GM21737 (cell line): ENCODE measurements at regions not wholly inside any gene's neighbourhood (a gene's known extent, or its start where the extent isn't known, plus 50 kb on each side); places are given as distances from the start of the nearest gene placed in this dataset.
"Not testable (repeated sequence)": the region's sequence is repeated elsewhere in the genome, so short reads cannot be mapped to it uniquely, and the experiment has no call there.

Experiments
- ATAC-seq: cut with Tn5 transposase; IDR thresholded peaks from one replicate; pipeline ENCODE4 v1.9.1; 2021; ENCODE audit warnings: mild to moderate bottlenecking, moderate library complexity; ENCODE audit not compliant: unreplicated experiment

- ATAC-seq = not testable (repeated sequence)
Measured at GRCh38 chr10:46645110-46645509, 66.2 kb downstream of the SYT15 start.

- ATAC-seq = not testable (repeated sequence)
Measured at GRCh38 chr10:46646132-46646531, 67.2 kb downstream of the SYT15 start.

GRCh38 chr10:46650967-46651366, 72.0 kb downstream of the SYT15 start:
- not testable (repeated sequence) for ATAC-seq

GRCh38 chr10:46657437-46657836, 78.5 kb downstream of the SYT15 start:
- not testable (repeated sequence) for ATAC-seq

GRCh38 chr10:46660027-46660834, 81.3 kb downstream of the SYT15 start:
- ATAC-seq = not testable (repeated sequence)

GRCh38 chr10:46660835-46661164, 81.9 kb downstream of the SYT15 start:
- not testable (repeated sequence) for ATAC-seq

- ATAC-seq = not testable (repeated sequence)
Measured at GRCh38 chr10:46665536-46665935, 86.6 kb downstream of the SYT15 start.

- not testable (repeated sequence) for ATAC-seq
Measured at GRCh38 chr10:46668357-46668997, 89.5 kb downstream of the SYT15 start.

GRCh38 chr10:46677836-46678435, 99.0 kb downstream of the SYT15 start:
- not testable (repeated sequence) for ATAC-seq

GRCh38 chr10:46691397-46691796, 112.5 kb downstream of the SYT15 start:
- ATAC-seq = not testable (repeated sequence)

GRCh38 chr10:46693218-46693617, 114.3 kb downstream of the SYT15 start:
- not testable (repeated sequence) for ATAC-seq

- ATAC-seq = not testable (repeated sequence)
Measured at GRCh38 chr10:46717264-46717663, 138.3 kb downstream of the SYT15 start.

- not testable (repeated sequence) for ATAC-seq
Measured at GRCh38 chr10:46718014-46718413, 139.1 kb downstream of the SYT15 start.

GRCh38 chr10:46720386-46720785, 141.5 kb downstream of the SYT15 start:
- not testable (repeated sequence) for ATAC-seq

GRCh38 chr10:46720811-46721518, 142.0 kb downstream of the SYT15 start:
- ATAC-seq = not testable (repeated sequence)

- ATAC-seq = not testable (repeated sequence)
Measured at GRCh38 chr10:46724258-46724657, 145.3 kb downstream of the SYT15 start.

GRCh38 chr10:46728359-46728758, 149.4 kb downstream of the SYT15 start:
- not testable (repeated sequence) for ATAC-seq

- not testable (repeated sequence) for ATAC-seq
Measured at GRCh38 chr10:46730729-46731128, 151.8 kb downstream of the SYT15 start.

- ATAC-seq = not testable (repeated sequence)
Measured at GRCh38 chr10:46733635-46734261, 154.8 kb downstream of the SYT15 start.

GRCh38 chr10:46734262-46734642, 155.3 kb downstream of the SYT15 start:
- not testable (repeated sequence) for ATAC-seq

GRCh38 chr10:46739919-46740318, 161.0 kb downstream of the SYT15 start:
- not testable (repeated sequence) for ATAC-seq
